Umbilical cord (tissue), 1 donor: ENCODE measurements at regions not wholly inside any gene's neighbourhood (a gene's known extent, or its start where the extent isn't known, plus 50 kb on each side); places are given as distances from the start of the nearest gene placed in this dataset.

Experiments used
- DNase-seq: peaks from one replicate; pipeline ENCODE4 v3.0.0-alpha.2; 2015; ENCODE audit warnings: low spot score

GRCh38 chr20:39916236-39916765 is 772.7 kb downstream of the MAFB start:
- DNase-seq: no peak

- no peak for DNase-seq
These were observed 775.8 kb downstream of the MAFB start for GRCh38 chr20:39913274-39913673.

GRCh38 chr20:39911497-39911896 is 777.5 kb downstream of the MAFB start:
- DNase-seq: no peak

- peak; percentile 9 for DNase-seq
These were observed 778.5 kb downstream of the MAFB start for GRCh38 chr20:39910536-39910935.

- peak; percentile 34 for DNase-seq
These were observed 779.6 kb downstream of the MAFB start for GRCh38 chr20:39909447-39909846.

GRCh38 chr20:39904476-39905112 is 784.4 kb downstream of the MAFB start:
- peak; percentile 14 for DNase-seq

- DNase-seq: no peak
These were observed 785.1 kb downstream of the MAFB start for GRCh38 chr20:39903806-39904465.

- DNase-seq: no peak
These were observed 789.2 kb downstream of the MAFB start for GRCh38 chr20:39899881-39900280.

GRCh38 chr20:39898467-39898852 is 790.6 kb downstream of the MAFB start:
- no peak for DNase-seq

GRCh38 chr20:39897781-39898466 is 791.1 kb downstream of the MAFB start:
- DNase-seq: no peak

- peak; percentile 21 for DNase-seq
These were observed 792.0 kb downstream of the MAFB start for GRCh38 chr20:39897058-39897457.

- no peak for DNase-seq
These were observed 795.0 kb downstream of the MAFB start for GRCh38 chr20:39894067-39894466.

- DNase-seq: peak; percentile 72
These were observed 795.9 kb downstream of the MAFB start for GRCh38 chr20:39893003-39893685.

GRCh38 chr20:39890697-39891096 is 798.3 kb downstream of the MAFB start:
- DNase-seq: no peak

- DNase-seq: no peak
These were observed 800.7 kb downstream of the MAFB start for GRCh38 chr20:39888310-39888709.

GRCh38 chr20:39886650-39887190 is 802.3 kb downstream of the MAFB start:
- peak; percentile 43 for DNase-seq

- peak; percentile 64 for DNase-seq
These were observed 802.9 kb downstream of the MAFB start for GRCh38 chr20:39885975-39886649.

GRCh38 chr20:39882806-39883205 is 806.2 kb downstream of the MAFB start:
- no peak for DNase-seq

- DNase-seq: no peak
These were observed 808.1 kb downstream of the MAFB start for GRCh38 chr20:39880890-39881289.

- DNase-seq: no peak
These were observed 809.7 kb downstream of the MAFB start for GRCh38 chr20:39879296-39879695.

GRCh38 chr20:39878809-39879208 is 810.2 kb downstream of the MAFB start:
- DNase-seq: peak; percentile 67
